ENCODE measurements at regions not wholly inside any gene's neighbourhood (a gene's known extent, or its start where the extent isn't known, plus 50 kb on each side); places are given as distances from the start of the nearest gene placed in this dataset.

DNA sequence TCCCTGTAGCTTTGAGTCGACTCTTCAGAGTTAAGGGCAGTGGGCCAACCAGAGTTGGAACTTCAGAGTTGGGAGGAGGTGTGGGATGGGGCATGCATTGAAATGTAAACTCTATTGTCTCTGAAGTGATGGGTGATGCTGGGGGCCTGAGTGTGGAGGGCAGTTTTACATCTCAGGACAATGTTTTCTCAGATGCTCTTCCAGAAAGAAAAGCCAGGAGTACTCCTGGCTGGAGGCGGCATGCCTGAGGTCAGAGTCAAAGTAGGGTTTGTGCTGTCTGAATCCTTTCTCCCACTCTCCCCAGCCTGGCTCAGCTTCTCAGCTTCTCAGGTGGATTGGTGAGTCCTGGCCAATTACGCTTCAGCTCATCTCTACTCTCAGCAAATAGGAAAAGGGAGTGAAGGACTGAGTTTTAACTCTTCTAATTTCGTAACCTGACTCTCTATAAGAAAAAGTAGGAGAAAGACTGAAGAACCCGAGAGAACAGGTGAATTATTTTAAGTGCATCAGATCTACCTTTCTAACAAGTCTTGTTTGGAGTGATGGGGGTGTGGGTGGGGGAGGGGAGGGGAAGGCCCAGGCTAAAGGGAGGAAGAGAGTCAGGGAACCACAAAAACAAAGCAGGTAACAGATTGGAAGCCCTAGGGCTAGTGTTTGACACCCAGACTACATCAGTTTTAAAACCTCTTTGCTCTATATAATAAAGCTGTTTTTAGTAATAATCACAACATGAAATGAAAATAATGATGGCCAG is 107.5 kb upstream of the PELI1 start (continued):
- no peak for TF ChIP-seq CBX5 (IDR thresholded peaks at IDR 0.05; ENCODE audit: low read depth, low read length)
- no peak for TF ChIP-seq EGR1 (IDR thresholded peaks at IDR 0.05; ENCODE audit: borderline replicate concordance, low read depth, low read length)
- TF ChIP-seq BRCA1 (IDR thresholded peaks at IDR 0.05; ENCODE audit: low read depth, low read length) = no peak

Measured in H1 (cell line).